DOHH2 (cell line): ENCODE measurements at regions not wholly inside any gene's neighbourhood (a gene's known extent, or its start where the extent isn't known, plus 50 kb on each side); places are given as distances from the start of the nearest gene placed in this dataset.

Source experiments
- CTCF ChIP-seq: fragments of 200-600 bp; sonication (generic); IDR thresholded peaks from one replicate; pipeline ENCODE4 v1.5.1; 2014; ENCODE audit warnings: antibody characterized with exemption, mild to moderate bottlenecking, low read depth, low read length; ENCODE audit not compliant: poor library complexity, severe bottlenecking
- EZH2phosphoT487 ChIP-seq: fragments of 200-600 bp; sonication (generic); IDR thresholded peaks from 2 replicates; pipeline ENCODE4 v1.6.1; 2017; ENCODE audit warnings: borderline replicate concordance, mild to moderate bottlenecking, antibody characterized with exemption, low read length, moderate library complexity, mixed read lengths

GRCh38 chr12:123066384-123066710, 84.5 kb downstream of the PITPNM2 start:
- no peak for TF ChIP-seq CTCF
- TF ChIP-seq EZH2phosphoT487: no peak
